HUES64 (cell line): ENCODE measurements at regions not wholly inside any gene's neighbourhood (a gene's known extent, or its start where the extent isn't known, plus 50 kb on each side); places are given as distances from the start of the nearest gene placed in this dataset.
"Not testable (repeated sequence)": the region's sequence is repeated elsewhere in the genome, so short reads cannot be mapped to it uniquely, and the experiment has no call there.

ENCODE experiments used
- H3K27ac ChIP-seq: 2 replicates; pipeline ENCODE4 v1.7.0; 2013; ENCODE audit warnings: low read depth, low read length, inconsistent platforms
- H3K27me3 ChIP-seq: 2 replicates; pipeline ENCODE4 v1.6.1; 2013; ENCODE audit warnings: mild to moderate bottlenecking, low read length; ENCODE audit not compliant: insufficient read depth
- H3K36me3 ChIP-seq: 2 replicates; pipeline ENCODE4 v1.6.1; 2013; ENCODE audit warnings: mild to moderate bottlenecking, low read length; ENCODE audit not compliant: insufficient read depth
- H3K4me1 ChIP-seq: 2 replicates; pipeline ENCODE4 v1.6.1; 2013; ENCODE audit warnings: mild to moderate bottlenecking, low read length, moderate library complexity; ENCODE audit not compliant: insufficient read depth
- H3K4me3 ChIP-seq: 2 replicates; pipeline ENCODE4 v1.5.1; 2013; ENCODE audit warnings: mild to moderate bottlenecking, low read length, moderate library complexity
- H3K9ac ChIP-seq: 2 replicates; pipeline ENCODE4 v1.6.1; 2013; ENCODE audit warnings: mild to moderate bottlenecking, low read depth, low read length
- H3K9me3 ChIP-seq: 2 replicates; pipeline ENCODE4 v1.6.1; 2013; ENCODE audit warnings: low read depth, low read length; ENCODE audit not compliant: insufficient read depth
- WGBS: fragments of 150-250, 120-280 bp; methylation state at CpG from one replicate; pipeline ENCODE4 v1.1.7; 2013; ENCODE audit warnings: missing lambda C conversion rate; 5-methylcytosine and 5-hydroxymethylcytosine counted together

GRCh38 chr2:180562378-180562777 is 418.0 kb upstream of the UBE2E3 start:
- Histone ChIP-seq H3K27ac (no peak overlapping the region), H3K4me3 (no peak overlapping the region), H3K27me3 (no peaks in the 10 kb centered on the region), H3K9me3 (no peaks in the 10 kb centered on the region), H3K9ac (no peak overlapping the region), H3K4me1 (no peaks in the 10 kb centered on the region), H3K36me3 (no peaks in the 10 kb centered on the region)
- 88% methylated on average over 3 of the region's 3 CpGs for WGBS

GRCh38 chr2:180559771-180560170 is 420.6 kb upstream of the UBE2E3 start:
- Histone ChIP-seq H3K36me3 (no peaks in the 10 kb centered on the region), H3K4me3 (no peak overlapping the region), H3K27me3 (no peaks in the 10 kb centered on the region), H3K9ac (no peak overlapping the region), H3K27ac (no peak overlapping the region), H3K9me3 (no peaks in the 10 kb centered on the region), H3K4me1 (no peaks in the 10 kb centered on the region)
- 93% methylated on average over 4 of the region's 5 CpGs for WGBS

- no peaks in the 10 kb centered on the region for H3K9me3 ChIP-seq
- H3K27ac ChIP-seq: no peak overlapping the region
- H3K4me1 ChIP-seq: no peaks in the 10 kb centered on the region
- H3K9ac ChIP-seq: no peak overlapping the region
- no peaks in the 10 kb centered on the region for H3K27me3 ChIP-seq
- no peak overlapping the region for H3K4me3 ChIP-seq
- no peaks in the 10 kb centered on the region for H3K36me3 ChIP-seq
Observed at GRCh38 chr2:180559038-180559437, 421.4 kb upstream of the UBE2E3 start.

GRCh38 chr2:180555391-180555965 is 424.9 kb upstream of the UBE2E3 start:
- Histone ChIP-seq H3K4me3 (no peak overlapping the region), H3K9me3 (no peaks in the 10 kb centered on the region), H3K9ac (no peak overlapping the region), H3K27ac (no peak overlapping the region), H3K27me3 (no peaks in the 10 kb centered on the region), H3K36me3 (no peaks in the 10 kb centered on the region), H3K4me1 (no peaks in the 10 kb centered on the region)
- 95% methylated on average over 19 of the region's 19 CpGs for WGBS

- Histone ChIP-seq H3K4me1 (no peaks in the 10 kb centered on the region), H3K36me3 (no peaks in the 10 kb centered on the region), H3K27ac (no peak overlapping the region), H3K27me3 (no peaks in the 10 kb centered on the region), H3K9me3 (no peaks in the 10 kb centered on the region), H3K4me3 (no peak overlapping the region), H3K9ac (no peak overlapping the region)
Observed at GRCh38 chr2:180554330-180554729, 426.1 kb upstream of the UBE2E3 start.

GRCh38 chr2:180553094-180553715 is 427.2 kb upstream of the UBE2E3 start:
- H3K9me3 ChIP-seq: no peaks in the 10 kb centered on the region
- H3K27me3 ChIP-seq: no peaks in the 10 kb centered on the region
- no peaks in the 10 kb centered on the region for H3K36me3 ChIP-seq
- no peak overlapping the region for H3K9ac ChIP-seq
- H3K4me1 ChIP-seq: no peaks in the 10 kb centered on the region
- H3K4me3 ChIP-seq: no peak overlapping the region
- no peak overlapping the region for H3K27ac ChIP-seq

GRCh38 chr2:180542511-180542910 is 437.9 kb upstream of the UBE2E3 start:
- Histone ChIP-seq H3K36me3 (no peaks in the 10 kb centered on the region), H3K9me3 (no peaks in the 10 kb centered on the region), H3K4me3 (no peak overlapping the region), H3K27ac (no peak overlapping the region), H3K9ac (no peak overlapping the region), H3K4me1 (peaks cover 4% of the 10 kb centered on the region; the same call in 1 of the 2 replicates), H3K27me3 (no peaks in the 10 kb centered on the region)

- no peak overlapping the region for H3K9ac ChIP-seq
- no peak overlapping the region for H3K4me3 ChIP-seq
- H3K36me3 ChIP-seq: no peaks in the 10 kb centered on the region
- peaks cover 4% of the 10 kb centered on the region; the same call in 1 of the 2 replicates for H3K4me1 ChIP-seq
- H3K27ac ChIP-seq: no peak overlapping the region
- H3K27me3 ChIP-seq: no peaks in the 10 kb centered on the region
- H3K9me3 ChIP-seq: no peaks in the 10 kb centered on the region
- WGBS: 91% methylated on average over 8 of the region's 8 CpGs
Observed at GRCh38 chr2:180540761-180541160, 439.6 kb upstream of the UBE2E3 start.

- no peaks in the 10 kb centered on the region for H3K36me3 ChIP-seq
- no peak overlapping the region for H3K9ac ChIP-seq
- no peaks in the 10 kb centered on the region for H3K27me3 ChIP-seq
- peaks cover 4% of the 10 kb centered on the region; the same call in 1 of the 2 replicates for H3K4me1 ChIP-seq
- no peaks in the 10 kb centered on the region for H3K9me3 ChIP-seq
- H3K27ac ChIP-seq: no peak overlapping the region
- no peak overlapping the region for H3K4me3 ChIP-seq
Observed at GRCh38 chr2:180539541-180539940, 440.9 kb upstream of the UBE2E3 start.

GRCh38 chr2:180535289-180535688 is 445.1 kb upstream of the UBE2E3 start:
- Histone ChIP-seq H3K27me3 (no peaks in the 10 kb centered on the region), H3K9me3 (no peaks in the 10 kb centered on the region), H3K4me3 (no peak overlapping the region), H3K9ac (no peak overlapping the region), H3K4me1 (peaks cover 4% of the 10 kb centered on the region; the same call in 1 of the 2 replicates), H3K27ac (no peak overlapping the region), H3K36me3 (no peaks in the 10 kb centered on the region)
- WGBS: 100% methylated on average over 1 of the region's 1 CpG

- H3K4me1 ChIP-seq, H3K9ac ChIP-seq, H3K27me3 ChIP-seq, H3K27ac ChIP-seq, H3K4me3 ChIP-seq, H3K9me3 ChIP-seq, H3K36me3 ChIP-seq: not testable (repeated sequence)
- WGBS: 96% methylated on average over 8 of the region's 8 CpGs
Observed at GRCh38 chr2:180531787-180532186, 448.6 kb upstream of the UBE2E3 start.

- no peaks in the 10 kb centered on the region for H3K27me3 ChIP-seq
- no peaks in the 10 kb centered on the region for H3K9me3 ChIP-seq
- peaks cover 5% of the 10 kb centered on the region; the same call in 1 of the 2 replicates for H3K4me1 ChIP-seq
- no peak overlapping the region for H3K4me3 ChIP-seq
- no peak overlapping the region for H3K27ac ChIP-seq
- WGBS: 65% methylated on average over 2 of the region's 2 CpGs
- no peak overlapping the region for H3K9ac ChIP-seq
- H3K36me3 ChIP-seq: no peaks in the 10 kb centered on the region
Observed at GRCh38 chr2:180524499-180524898, 455.9 kb upstream of the UBE2E3 start.
